ENCODE measurements at regions not wholly inside any gene's neighbourhood (a gene's known extent, or its start where the extent isn't known, plus 50 kb on each side); places are given as distances from the start of the nearest gene placed in this dataset.

DNA sequence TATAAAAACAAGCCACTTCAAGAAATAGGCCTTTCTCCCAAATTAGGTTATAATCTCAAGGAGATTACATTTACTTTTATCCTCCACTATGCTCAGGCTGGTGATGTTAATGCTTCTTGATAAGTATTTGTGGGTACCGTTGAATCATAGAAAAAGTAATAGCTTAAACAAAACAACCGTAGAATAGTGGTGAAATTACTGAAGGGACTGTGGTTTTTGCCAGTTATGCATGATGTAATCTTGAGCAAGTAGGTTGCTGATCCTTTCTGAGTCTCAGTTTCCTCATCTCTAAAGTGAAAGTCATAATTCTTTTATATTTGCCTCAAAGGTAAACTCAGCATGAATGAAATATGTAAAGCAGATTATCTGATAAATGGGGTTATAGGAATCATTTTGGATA, 187.3 kb upstream of the JAG1 start:
- Histone ChIP-seq H3K56ac (replicated peaks; ENCODE audit: insufficient read length, low read depth, low read length) (no peak overlapping the region), H3K23me2 (ENCODE audit: low read depth, low read length) (no peaks in the 10 kb centered on the region), H3K18ac (ENCODE audit: extremely low read depth, low read length) (no peak overlapping the region), H3K4ac (replicated peaks; ENCODE audit: insufficient read length, low read depth, low read length) (no peak overlapping the region), H4K20me1 (replicated peaks in 1 of 2; ENCODE audit: control insufficient read depth in 1 of 2, insufficient read depth in 2 of 2, low read length in 2 of 2) (no peaks in the 10 kb centered on the region), H3K14ac (ENCODE audit: insufficient read length) (no peak overlapping the region), H3K79me1 (ENCODE audit: low read depth, low read length) (no peaks in the 10 kb centered on the region), H3K9ac (replicated peaks in 1 of 4; ENCODE audit: extremely low read depth in 1 of 4, low read depth in 3 of 4, low read length in 3 of 4) (no peak overlapping the region), H2AK5ac (ENCODE audit: low read depth, low read length) (no peak overlapping the region), H4K5ac (ENCODE audit: insufficient read length, low read depth, low read length) (no peak overlapping the region), H4K8ac (ENCODE audit: extremely low read depth, insufficient read depth, low read length) (no peak overlapping the region), H3K23ac (ENCODE audit: insufficient read length) (no peak overlapping the region), H4K91ac (replicated peaks; ENCODE audit: insufficient read length, low read length) (no peak overlapping the region), H3K4me2 (ENCODE audit: insufficient read depth in 1 of 2, low read depth in 2 of 2, low read length in 2 of 2) (no peak overlapping the region), H3K27me3 (replicated peaks in 1 of 4; ENCODE audit: control insufficient read depth in 3 of 4, extremely low read depth in 1 of 4, insufficient read depth in 3 of 4, low read length in 3 of 4) (no peaks in the 10 kb centered on the region), H3K36me3 (ENCODE audit: control insufficient read depth in 2 of 4, insufficient read depth in 4 of 4, low read length in 3 of 4) (no peaks in the 10 kb centered on the region), H2BK12ac (ENCODE audit: low read depth, low read length) (no peak overlapping the region), H3K79me2 (ENCODE audit: control insufficient read depth in 1 of 2, insufficient read depth in 2 of 2, low read length in 2 of 2) (no peaks in the 10 kb centered on the region), H2BK20ac (ENCODE audit: low read length) (no peak overlapping the region), H3K9me3 (ENCODE audit: insufficient read depth in 2 of 2, low read depth in 1 of 2, low read length in 1 of 2) (no peaks in the 10 kb centered on the region), H3K4me1 (replicated peaks in 1 of 4; ENCODE audit: control insufficient read depth in 3 of 4, insufficient read depth in 4 of 4, low read length in 3 of 4) (no peaks in the 10 kb centered on the region), H3K27ac (ENCODE audit: low read depth, low read length) (no peak overlapping the region), H2AFZ (ENCODE audit: low read length) (no peak overlapping the region), H2BK5ac (ENCODE audit: low read depth, low read length) (no peak overlapping the region), H3K4me3 (ENCODE audit: extremely low read depth in 1 of 4, insufficient read depth in 2 of 4, low read depth in 3 of 4, low read length in 4 of 4) (no peak overlapping the region), H2BK120ac (replicated peaks; ENCODE audit: low read depth, low read length) (no peak overlapping the region), H2BK15ac (ENCODE audit: low read length) (no peak overlapping the region)
- ChIA-PET CTCF (ENCODE audit: partially characterized antibody) (no interaction called here), POLR2A (ENCODE audit: partially characterized antibody) (no interaction called here)
- FAIRE-seq: no peak
- WGBS, 2 experiments (ENCODE audit: extremely low coverage in 1 of 2, insufficient coverage in 1 of 2, insufficient read length in 1 of 2, insufficient replicate concordance in 2 of 2, low coverage in 1 of 2, low lambda C conversion rate in 2 of 2, missing lambda C conversion rate in 1 of 2): 84% methylated on average over 2 of the region's 2 CpGs; no CpG with 5 or more reads in 1 of the 2 experiments
- TF ChIP-seq JUN (IDR thresholded peaks at IDR 0.05; ENCODE audit: low read depth, low read length) (no peak), SUZ12 (IDR thresholded peaks at IDR 0.05; ENCODE audit: low read length) (no peak), SRF (IDR thresholded peaks at IDR 0.05; ENCODE audit: low read depth, low read length) (no peak), CHD1 (IDR thresholded peaks at IDR 0.05; ENCODE audit: low read depth, low read length) (no peak)
- DNase-seq (ENCODE audit: low read depth in 1 of 2, low spot score in 2 of 2): no peak

Data from H1 (cell line).